ENCODE measurements at regions not wholly inside any gene's neighbourhood (a gene's known extent, or its start where the extent isn't known, plus 50 kb on each side); places are given as distances from the start of the nearest gene placed in this dataset.

GRCh38 chr2:226429476-226429875, 370.1 kb downstream of the IRS1 start:
- Histone ChIP-seq H3K4me1 (ENCODE audit: insufficient read depth) (peaks cover 23% of the 10 kb centered on the region), H3K4me2 (peak overlapping the region; percentile 32), H3K4me3 (no peak overlapping the region), H2AFZ (no peak overlapping the region), H3K27ac (peak overlapping the region; percentile 66), H3K79me2 (no peaks in the 10 kb centered on the region), H3K36me3 (replicated peaks; ENCODE audit: insufficient read depth, low read depth) (no peaks in the 10 kb centered on the region), H3K9me3 (ENCODE audit: low read depth) (no peaks in the 10 kb centered on the region), H3K9me2 (replicated peaks; ENCODE audit: insufficient read depth) (no peaks in the 10 kb centered on the region), H3K27me3 (no peaks in the 10 kb centered on the region), H4K20me1 (ENCODE audit: insufficient read depth, poor library complexity, severe bottlenecking) (no peaks in the 10 kb centered on the region)
- no peak for DNase-seq (ENCODE audit: low spot score)
- TF ChIP-seq EZH2 (IDR thresholded peaks at IDR 0.05; ENCODE audit: borderline replicate concordance) (no peak), CTCF (IDR thresholded peaks at IDR 0.05; ENCODE audit: poor library complexity) (no peak), EZH2phosphoT487 (IDR thresholded peaks at IDR 0.05; ENCODE audit: low read depth, severe bottlenecking, unreplicated experiment) (no peak)
- WGBS (ENCODE audit: low lambda C conversion rate, missing lambda C conversion rate): 88% methylated on average over 2 of the region's 2 CpGs

GRCh38 chr2:226427538-226428307, 371.9 kb downstream of the IRS1 start:
- Histone ChIP-seq H3K36me3 (replicated peaks; ENCODE audit: insufficient read depth, low read depth) (no peaks in the 10 kb centered on the region), H3K4me1 (ENCODE audit: insufficient read depth) (peaks cover 33% of the 10 kb centered on the region), H3K4me2 (no peak overlapping the region), H3K27ac (peak overlapping the region; percentile 66), H3K4me3 (no peak overlapping the region), H2AFZ (no peak overlapping the region), H3K9me3 (ENCODE audit: low read depth) (no peaks in the 10 kb centered on the region), H3K27me3 (no peaks in the 10 kb centered on the region), H3K9me2 (replicated peaks; ENCODE audit: insufficient read depth) (no peaks in the 10 kb centered on the region), H3K79me2 (no peaks in the 10 kb centered on the region), H4K20me1 (ENCODE audit: insufficient read depth, poor library complexity, severe bottlenecking) (no peaks in the 10 kb centered on the region)
- TF ChIP-seq EZH2 (IDR thresholded peaks at IDR 0.05; ENCODE audit: borderline replicate concordance) (no peak), EZH2phosphoT487 (IDR thresholded peaks at IDR 0.05; ENCODE audit: low read depth, severe bottlenecking, unreplicated experiment) (no peak), CTCF (IDR thresholded peaks at IDR 0.05; ENCODE audit: poor library complexity) (no peak)
- peak; percentile 23 for DNase-seq (ENCODE audit: low spot score)
- WGBS (ENCODE audit: low lambda C conversion rate, missing lambda C conversion rate): 78% methylated on average over 7 of the region's 7 CpGs

- H3K4me3 ChIP-seq: no peak overlapping the region
- TF ChIP-seq EZH2 (IDR thresholded peaks at IDR 0.05; ENCODE audit: borderline replicate concordance): no peak
- TF ChIP-seq CTCF (IDR thresholded peaks at IDR 0.05; ENCODE audit: poor library complexity): no peak
- no peak for TF ChIP-seq EZH2phosphoT487 (IDR thresholded peaks at IDR 0.05; ENCODE audit: low read depth, severe bottlenecking, unreplicated experiment)
- H3K9me3 ChIP-seq (ENCODE audit: low read depth): no peaks in the 10 kb centered on the region
- no peaks in the 10 kb centered on the region for H3K79me2 ChIP-seq
- no peaks in the 10 kb centered on the region for H4K20me1 ChIP-seq (ENCODE audit: insufficient read depth, poor library complexity, severe bottlenecking)
- H3K4me1 ChIP-seq (ENCODE audit: insufficient read depth): peaks cover 33% of the 10 kb centered on the region
- H3K9me2 ChIP-seq (replicated peaks; ENCODE audit: insufficient read depth): no peaks in the 10 kb centered on the region
- WGBS (ENCODE audit: low lambda C conversion rate, missing lambda C conversion rate): 59% methylated on average over 5 of the region's 5 CpGs
- H3K36me3 ChIP-seq (replicated peaks; ENCODE audit: insufficient read depth, low read depth): no peaks in the 10 kb centered on the region
- no peak for DNase-seq (ENCODE audit: low spot score)
- H2AFZ ChIP-seq: no peak overlapping the region
- H3K27ac ChIP-seq: no peak overlapping the region
- H3K4me2 ChIP-seq: no peak overlapping the region
- H3K27me3 ChIP-seq: no peaks in the 10 kb centered on the region
Measured at GRCh38 chr2:226426292-226426736, 373.3 kb downstream of the IRS1 start.

Data from hepatocyte (in vitro differentiated cells).